Stimulated activated effector memory CD8-positive, alpha-beta T cell treated with anti-CD3 and anti-CD28 coated beads, Interleukin-12 subunit alpha, Interleukin-12 subunit beta, amount 100 ng/mL, for 72 hours (primary cell): ENCODE measurements at regions not wholly inside any gene's neighbourhood (a gene's known extent, or its start where the extent isn't known, plus 50 kb on each side); places are given as distances from the start of the nearest gene placed in this dataset.
"Not testable (repeated sequence)": the region's sequence is repeated elsewhere in the genome, so short reads cannot be mapped to it uniquely, and the experiment has no call there.

Experiments used
- ATAC-seq: fragments of 150-1000 bp; cut with Tn5 transposase; 2 replicates; pipeline ENCODE4 v1.10.0; 2021
- DNase-seq, 2 donors: peaks; one replicate each; pipeline ENCODE4 v3.0.0; 2021 to 2022; ENCODE audit warnings: low spot score in 2 of 2
- H3K27ac Mint-ChIP-seq: one replicate; pipeline ENCODE4 v1.8.0; 2022; ENCODE audit warnings: mild to moderate bottlenecking, mixed read lengths
- H3K36me3 Mint-ChIP-seq: one replicate; pipeline ENCODE4 v1.8.0; 2022; ENCODE audit warnings: mild to moderate bottlenecking, mixed read lengths
- H3K4me1 Mint-ChIP-seq: one replicate; pipeline ENCODE4 v1.8.0; 2022; ENCODE audit warnings: mixed read lengths
- H3K4me3 Mint-ChIP-seq: one replicate; pipeline ENCODE4 v1.8.0; 2022; ENCODE audit warnings: mild to moderate bottlenecking, mixed read lengths
- H3K9me3 Mint-ChIP-seq: one replicate; pipeline ENCODE4 v1.8.0; 2022; ENCODE audit warnings: mixed read lengths

DNA sequence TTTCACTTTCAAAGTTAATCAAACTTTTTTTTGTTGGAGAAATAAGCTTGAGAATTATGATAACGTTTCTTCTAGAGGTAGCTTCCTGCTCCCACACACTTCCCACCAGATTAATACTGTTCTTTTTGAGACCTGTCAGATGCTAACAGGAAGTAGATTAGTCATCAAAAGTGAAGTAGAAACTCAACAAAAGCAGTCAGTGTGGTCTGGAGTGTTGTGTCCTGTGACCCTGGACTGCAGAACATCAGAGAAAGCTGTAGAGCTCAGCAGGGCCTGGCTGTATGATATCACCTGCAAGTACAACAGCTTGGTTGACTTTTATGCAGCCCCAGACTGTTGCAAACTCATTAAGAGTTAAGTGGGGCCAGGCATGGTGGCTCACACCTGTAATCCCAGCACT is 495.7 kb upstream of the CYLC2 start:
- peaks cover 20% of the 10 kb centered on the region for H3K9me3 Mint-ChIP-seq
- ATAC-seq, result no peak
- no peaks in the 10 kb centered on the region for H3K4me1 Mint-ChIP-seq
- H3K4me3 Mint-ChIP-seq, result no peak overlapping the region
- H3K27ac Mint-ChIP-seq, result no peak overlapping the region
- no peaks in the 10 kb centered on the region for H3K36me3 Mint-ChIP-seq
- no peak for DNase-seq

- no peak for ATAC-seq
- DNase-seq, result no peak
- H3K4me1 Mint-ChIP-seq, result no peaks in the 10 kb centered on the region
- peaks cover 20% of the 10 kb centered on the region for H3K9me3 Mint-ChIP-seq
- H3K4me3 Mint-ChIP-seq, result no peak overlapping the region
- no peaks in the 10 kb centered on the region for H3K36me3 Mint-ChIP-seq
- no peak overlapping the region for H3K27ac Mint-ChIP-seq
Observed at GRCh38 chr9:102497709-102498108, 497.4 kb upstream of the CYLC2 start.

- DNase-seq, ATAC-seq, H3K4me1 Mint-ChIP-seq, H3K9me3 Mint-ChIP-seq, H3K27ac Mint-ChIP-seq, H3K4me3 Mint-ChIP-seq, H3K36me3 Mint-ChIP-seq: not testable (repeated sequence)
Observed at GRCh38 chr9:102486976-102487375, 508.2 kb upstream of the CYLC2 start.

DNA sequence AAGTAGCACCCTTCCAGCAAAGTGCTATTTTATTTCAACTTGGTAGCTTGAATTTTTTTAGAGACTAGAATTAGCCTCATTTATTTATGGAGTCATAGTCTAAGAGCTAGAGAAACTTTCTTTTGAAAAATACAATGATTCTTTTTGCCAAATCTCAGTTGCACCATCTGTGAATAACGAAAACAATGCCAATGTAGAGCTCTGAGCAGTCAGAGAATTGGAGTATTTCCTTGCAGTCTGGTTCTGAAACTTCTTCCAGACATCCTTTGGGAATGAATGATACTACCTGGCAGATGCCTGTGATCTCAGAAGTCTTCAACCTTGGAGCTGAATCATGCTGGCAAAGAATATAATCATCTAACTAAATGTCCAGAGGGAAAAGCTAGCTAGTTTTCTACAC is 511.5 kb upstream of the CYLC2 start:
- no peaks in the 10 kb centered on the region for H3K36me3 Mint-ChIP-seq
- peaks cover 10% of the 10 kb centered on the region for H3K9me3 Mint-ChIP-seq
- H3K4me3 Mint-ChIP-seq, result no peak overlapping the region
- no peak for DNase-seq
- no peak for ATAC-seq
- no peak overlapping the region for H3K27ac Mint-ChIP-seq
- H3K4me1 Mint-ChIP-seq, result no peaks in the 10 kb centered on the region

DNA sequence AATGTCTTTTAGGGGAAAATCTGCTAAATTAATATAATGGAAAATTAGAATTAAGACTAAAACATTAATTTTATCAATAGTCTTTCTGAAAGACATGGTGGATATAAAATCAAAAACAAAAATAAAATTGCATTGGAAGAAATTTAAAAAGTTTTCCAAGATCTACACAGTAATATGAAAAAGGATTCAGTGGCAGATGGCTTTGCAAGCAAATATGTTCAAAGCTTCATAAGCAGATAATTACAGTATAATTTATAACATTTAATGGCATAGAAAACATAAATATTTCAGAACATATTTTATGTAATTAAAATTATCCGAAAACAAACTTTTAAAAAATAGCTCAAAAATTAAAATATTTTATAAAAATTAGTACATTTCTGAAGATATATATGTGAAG is 512.4 kb upstream of the CYLC2 start:
- ATAC-seq (no peak), DNase-seq (no peak)
- H3K36me3 Mint-ChIP-seq, result no peaks in the 10 kb centered on the region
- no peaks in the 10 kb centered on the region for H3K4me1 Mint-ChIP-seq
- H3K4me3 Mint-ChIP-seq, result no peak overlapping the region
- H3K9me3 Mint-ChIP-seq, result peaks cover 13% of the 10 kb centered on the region
- H3K27ac Mint-ChIP-seq, result no peak overlapping the region

DNA sequence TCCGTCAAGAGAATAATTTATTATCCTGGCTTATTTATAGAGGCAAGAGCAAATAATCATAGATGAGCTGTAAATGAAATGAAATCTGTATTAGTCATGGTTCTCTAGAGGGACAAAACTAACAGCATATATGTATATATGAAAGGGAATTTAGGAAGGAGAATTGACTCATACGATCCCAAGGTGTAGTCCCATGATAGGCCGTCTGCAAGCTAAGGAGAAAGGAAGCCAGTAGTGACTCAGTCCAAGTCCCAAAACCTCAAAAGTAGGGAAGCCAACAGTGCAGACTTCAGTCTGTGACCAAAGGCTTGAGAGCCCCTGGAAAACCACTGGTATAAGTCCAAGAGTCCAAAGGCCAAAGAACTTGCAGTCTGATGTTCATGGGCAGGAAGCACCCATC is 515.9 kb upstream of the CYLC2 start:
- no peaks in the 10 kb centered on the region for H3K36me3 Mint-ChIP-seq
- H3K9me3 Mint-ChIP-seq, result peaks cover 19% of the 10 kb centered on the region
- no peaks in the 10 kb centered on the region for H3K4me1 Mint-ChIP-seq
- no peak for ATAC-seq
- no peak overlapping the region for H3K4me3 Mint-ChIP-seq
- DNase-seq, result no peak
- no peak overlapping the region for H3K27ac Mint-ChIP-seq

GRCh38 chr9:102474357-102474756 is 520.8 kb upstream of the CYLC2 start:
- no peak for DNase-seq
- H3K9me3 Mint-ChIP-seq, result peaks cover 18% of the 10 kb centered on the region
- no peak for ATAC-seq

GRCh38 chr9:102469430-102469829 is 525.7 kb upstream of the CYLC2 start:
- not testable (repeated sequence) for H3K36me3 Mint-ChIP-seq, H3K27ac Mint-ChIP-seq, DNase-seq, H3K4me3 Mint-ChIP-seq, ATAC-seq, H3K4me1 Mint-ChIP-seq
- H3K9me3 Mint-ChIP-seq, result peaks cover 17% of the 10 kb centered on the region

More at GRCh38 chr9:102474357-102474756, 520.8 kb upstream of the CYLC2 start:
- Mint-ChIP-seq H3K27ac (no peak overlapping the region), H3K4me1 (no peaks in the 10 kb centered on the region), H3K4me3 (no peak overlapping the region), H3K36me3 (no peaks in the 10 kb centered on the region)

GRCh38 chr9:102461156-102461819 is 533.8 kb upstream of the CYLC2 start:
- no peaks in the 10 kb centered on the region for H3K36me3 Mint-ChIP-seq
- no peak overlapping the region for H3K4me3 Mint-ChIP-seq
- no peak for DNase-seq
- no peak overlapping the region for H3K27ac Mint-ChIP-seq
- no peaks in the 10 kb centered on the region for H3K4me1 Mint-ChIP-seq
- peaks cover 29% of the 10 kb centered on the region for H3K9me3 Mint-ChIP-seq
- ATAC-seq, result no peak

DNA sequence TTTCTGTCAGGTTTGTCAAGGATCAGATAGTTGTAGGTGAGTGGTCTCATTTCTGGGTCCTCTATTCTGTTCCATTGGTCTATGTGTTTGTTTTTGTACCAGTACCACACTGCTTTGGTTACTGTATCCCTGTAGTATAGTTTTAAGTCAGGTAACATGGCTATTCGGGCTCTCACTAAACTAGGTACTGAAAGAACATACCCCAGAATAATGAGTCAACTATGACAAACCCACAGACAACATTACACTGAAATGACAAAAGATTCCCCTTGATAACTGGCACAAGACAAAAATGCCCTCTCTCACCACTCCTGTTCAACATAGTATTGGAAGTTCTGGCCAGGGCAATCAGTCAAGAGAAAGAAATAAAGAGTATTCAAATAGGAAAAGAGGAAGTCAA is 535.3 kb upstream of the CYLC2 start:
- Mint-ChIP-seq H3K4me1 (no peaks in the 10 kb centered on the region), H3K27ac (no peak overlapping the region), H3K9me3 (peaks cover 24% of the 10 kb centered on the region), H3K36me3 (no peaks in the 10 kb centered on the region), H3K4me3 (no peak overlapping the region)
- DNase-seq (no peak), ATAC-seq (no peak)

DNA sequence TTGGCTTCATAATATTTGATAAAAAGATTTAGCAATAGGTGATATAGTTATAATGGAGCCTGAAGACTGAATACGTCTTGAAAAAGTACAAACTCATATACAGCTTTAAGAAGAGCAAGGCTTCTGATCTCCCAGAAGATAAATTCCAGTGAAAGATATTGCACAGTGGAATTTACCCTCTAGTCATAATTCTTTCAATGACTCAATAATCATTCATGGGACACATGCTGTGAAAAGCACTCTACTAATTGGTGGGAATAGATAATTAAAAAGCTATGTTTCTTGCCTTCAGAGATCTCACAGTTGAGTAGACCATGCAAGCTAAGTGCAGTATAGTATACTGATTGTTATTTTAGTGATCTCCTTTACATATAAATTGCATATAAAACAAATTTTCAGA is 538.6 kb upstream of the CYLC2 start:
- DNase-seq (no peak), ATAC-seq (no peak)
- Mint-ChIP-seq H3K27ac (no peak overlapping the region), H3K4me1 (no peaks in the 10 kb centered on the region), H3K4me3 (no peak overlapping the region), H3K36me3 (no peaks in the 10 kb centered on the region), H3K9me3 (peaks cover 17% of the 10 kb centered on the region)

GRCh38 chr9:102445906-102446305 is 549.2 kb upstream of the CYLC2 start:
- Mint-ChIP-seq H3K36me3 (no peaks in the 10 kb centered on the region), H3K9me3 (peaks cover 12% of the 10 kb centered on the region), H3K27ac (no peak overlapping the region), H3K4me3 (no peak overlapping the region), H3K4me1 (no peaks in the 10 kb centered on the region)
- ATAC-seq, result no peak
- DNase-seq, result no peak

DNA sequence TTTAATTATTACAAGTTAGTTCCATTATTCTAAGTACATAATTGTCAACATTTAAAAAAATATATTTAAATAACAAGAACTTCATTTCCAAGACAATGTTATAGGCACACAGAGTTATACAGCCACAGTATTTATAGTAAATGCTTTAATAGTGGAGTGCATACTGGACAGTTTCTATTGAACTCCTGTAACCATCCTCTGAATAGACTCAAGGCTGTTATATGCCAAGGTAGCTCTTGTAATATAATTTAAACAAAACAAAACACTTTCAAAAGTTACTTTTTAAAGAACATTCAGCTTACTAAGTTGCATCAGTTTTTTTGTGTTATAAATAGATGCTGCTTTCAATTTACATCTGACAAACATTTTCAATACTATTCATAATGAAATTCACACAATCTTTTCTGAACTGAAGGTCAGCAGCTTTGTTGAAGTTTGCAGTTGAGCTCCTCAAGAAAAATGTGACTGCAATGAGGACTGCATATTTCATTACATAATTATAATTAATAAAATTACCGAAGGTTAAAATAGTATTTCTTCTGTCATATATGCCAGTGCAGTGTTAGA is 549.9 kb upstream of the CYLC2 start:
- DNase-seq (no peak), ATAC-seq (no peak)
- Mint-ChIP-seq H3K4me1 (no peaks in the 10 kb centered on the region), H3K4me3 (no peak overlapping the region), H3K36me3 (no peaks in the 10 kb centered on the region), H3K27ac (no peak overlapping the region), H3K9me3 (peaks cover 12% of the 10 kb centered on the region)

- Mint-ChIP-seq H3K27ac (no peak overlapping the region), H3K9me3 (peaks cover 3% of the 10 kb centered on the region), H3K4me3 (no peak overlapping the region), H3K4me1 (no peaks in the 10 kb centered on the region), H3K36me3 (no peaks in the 10 kb centered on the region)
- DNase-seq (no peak), ATAC-seq (no peak)
Observed at GRCh38 chr9:102439583-102439982, 555.5 kb upstream of the CYLC2 start.

DNA sequence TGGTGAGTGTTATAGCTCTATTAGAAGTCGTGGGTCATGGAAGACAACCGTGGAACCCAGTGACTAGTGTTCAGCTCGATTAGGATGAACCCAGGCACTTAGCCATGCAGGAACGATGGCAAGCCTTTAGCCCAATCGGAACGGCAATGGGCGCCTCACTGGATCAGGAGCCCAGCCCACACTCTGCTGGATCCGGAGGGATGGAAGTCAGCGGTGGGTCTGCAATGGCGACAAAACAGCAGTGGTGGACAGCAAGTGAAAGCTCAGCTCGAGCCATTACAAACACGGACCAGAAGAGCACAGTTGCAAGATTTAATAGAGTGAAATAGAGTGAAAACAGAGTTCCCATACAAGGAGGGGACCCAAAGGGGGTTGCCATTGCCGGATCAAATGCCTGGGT is 558.5 kb upstream of the CYLC2 start:
- H3K4me1 Mint-ChIP-seq, H3K27ac Mint-ChIP-seq, DNase-seq, H3K9me3 Mint-ChIP-seq, H3K4me3 Mint-ChIP-seq, H3K36me3 Mint-ChIP-seq, ATAC-seq: not testable (repeated sequence)

GRCh38 chr9:102435427-102435826 is 559.7 kb upstream of the CYLC2 start:
- peaks cover 3% of the 10 kb centered on the region for H3K9me3 Mint-ChIP-seq
- H3K4me3 Mint-ChIP-seq, result no peak overlapping the region
- H3K4me1 Mint-ChIP-seq, result no peaks in the 10 kb centered on the region
- DNase-seq, result no peak
- H3K36me3 Mint-ChIP-seq, result no peaks in the 10 kb centered on the region
- ATAC-seq, result no peak
- H3K27ac Mint-ChIP-seq, result no peak overlapping the region
